ENCODE measurements at regions not wholly inside any gene's neighbourhood (a gene's known extent, or its start where the extent isn't known, plus 50 kb on each side); places are given as distances from the start of the nearest gene placed in this dataset.

DNA sequence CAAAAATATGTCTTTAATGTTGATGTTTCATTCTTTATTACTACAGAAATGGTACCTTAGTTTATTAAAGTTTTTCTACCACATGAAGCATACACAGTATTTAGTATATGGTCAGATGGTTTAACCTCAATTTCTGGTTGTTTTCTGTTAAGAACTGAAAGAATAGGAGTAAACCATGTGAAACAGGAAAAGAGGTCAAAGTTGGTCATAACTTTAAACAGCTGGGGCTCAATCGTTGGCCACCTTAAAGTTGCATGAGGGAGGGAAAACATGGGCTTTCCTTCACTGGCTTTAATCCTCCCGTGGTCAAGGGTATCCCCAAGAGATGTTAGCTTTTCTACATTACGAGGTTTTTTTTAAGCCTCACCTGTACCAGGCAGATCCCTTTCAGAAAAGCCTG lies 483.3 kb upstream of the ADAMTS5 start:
- no peaks in the 10 kb centered on the region for H3K27me3 ChIP-seq
- no peak for DNase-seq (ENCODE audit: low spot score in 2 of 2)
- no peak overlapping the region for H3K27ac ChIP-seq
- no peaks in the 10 kb centered on the region for H3K36me3 ChIP-seq
- H3K4me1 ChIP-seq, result no peaks in the 10 kb centered on the region
- H3K9me3 ChIP-seq, result no peaks in the 10 kb centered on the region
- TF ChIP-seq CTCF (IDR thresholded peaks at IDR 0.05), result no peak
- intact Hi-C loops (cut with DNase I), result no loop called here
- no peak overlapping the region for H3K4me3 ChIP-seq

DNA sequence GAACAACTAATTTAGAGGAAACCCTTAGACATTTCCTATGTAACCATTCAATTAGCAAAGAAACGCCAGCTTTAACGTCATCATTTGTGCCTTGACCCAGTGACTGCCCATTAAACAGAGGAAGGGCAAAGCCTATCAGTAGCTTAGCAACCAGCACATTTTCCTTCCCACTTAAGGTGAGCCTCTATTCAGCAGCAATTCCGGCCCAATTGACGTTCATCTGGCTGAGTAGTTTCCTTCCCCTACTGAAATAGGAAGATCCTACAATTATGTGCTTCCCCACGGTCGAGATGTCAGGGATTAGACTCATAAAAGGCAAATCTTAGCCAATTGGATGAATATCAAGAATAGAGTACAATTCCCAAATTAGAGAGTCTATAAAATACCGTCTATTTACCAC lies 482.1 kb upstream of the ADAMTS5 start:
- Histone ChIP-seq H3K27me3 (no peaks in the 10 kb centered on the region), H3K27ac (no peak overlapping the region), H3K36me3 (no peaks in the 10 kb centered on the region), H3K4me3 (no peak overlapping the region), H3K9me3 (no peaks in the 10 kb centered on the region), H3K4me1 (no peaks in the 10 kb centered on the region)
- intact Hi-C loops (cut with DNase I), result no loop called here
- no peak for DNase-seq (ENCODE audit: low spot score in 2 of 2)
- TF ChIP-seq CTCF (IDR thresholded peaks at IDR 0.05), result no peak

GRCh38 chr21:27447843-27448242 lies 481.0 kb upstream of the ADAMTS5 start:
- no peaks in the 10 kb centered on the region for H3K27me3 ChIP-seq
- intact Hi-C loops (cut with DNase I), result no loop called here
- H3K27ac ChIP-seq, result no peak overlapping the region
- no peak overlapping the region for H3K4me3 ChIP-seq
- H3K4me1 ChIP-seq, result no peaks in the 10 kb centered on the region
- no peak for DNase-seq (ENCODE audit: low spot score in 2 of 2)
- H3K36me3 ChIP-seq, result no peaks in the 10 kb centered on the region
- TF ChIP-seq CTCF (IDR thresholded peaks at IDR 0.05), result no peak
- H3K9me3 ChIP-seq, result no peaks in the 10 kb centered on the region

- Histone ChIP-seq H3K27ac (peak overlapping the region; percentile 74 to 78), H3K27me3 (no peaks in the 10 kb centered on the region), H3K9me3 (no peaks in the 10 kb centered on the region), H3K36me3 (no peaks in the 10 kb centered on the region), H3K4me3 (no peak overlapping the region), H3K4me1 (peaks cover 0 to 18% of the 10 kb centered on the region in 2 donors)
- no peak for TF ChIP-seq CTCF (IDR thresholded peaks at IDR 0.05)
- DNase-seq (ENCODE audit: low spot score in 2 of 2), result no peak
- intact Hi-C loops (cut with DNase I), result loop anchor here (10.0 kb wide), 2 partner anchors 135 to 1315 kb away; no protein-coding TSS in a partner anchor
Observed at GRCh38 chr21:27429710-27430341, 462.9 kb upstream of the ADAMTS5 start.

DNA sequence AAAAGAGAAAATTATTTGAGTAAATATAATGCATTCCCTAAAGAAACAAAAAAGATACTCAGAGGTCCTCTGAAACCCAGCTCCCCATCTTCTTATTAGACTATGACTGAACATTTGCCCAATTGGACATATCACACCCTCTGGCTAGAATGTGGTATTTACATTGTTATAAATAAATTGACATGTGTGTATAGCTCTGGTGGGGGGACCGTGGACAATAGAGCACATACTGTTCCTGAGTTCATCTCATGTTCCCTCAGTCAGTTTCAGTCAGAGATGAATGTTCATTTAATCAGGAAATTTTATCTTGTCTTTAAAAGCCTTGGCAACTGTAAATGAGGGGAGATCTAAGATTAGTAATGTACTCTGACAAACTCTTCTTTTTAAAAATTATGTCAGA lies 459.3 kb upstream of the ADAMTS5 start:
- no peaks in the 10 kb centered on the region for H3K36me3 ChIP-seq
- peak overlapping the region; percentile 6 to 56 for H3K27ac ChIP-seq
- peaks cover 8 to 38% of the 10 kb centered on the region in 2 donors for H3K4me1 ChIP-seq
- TF ChIP-seq CTCF (IDR thresholded peaks at IDR 0.05), result no peak
- no peaks in the 10 kb centered on the region for H3K9me3 ChIP-seq
- no peak overlapping the region for H3K4me3 ChIP-seq
- no peaks in the 10 kb centered on the region for H3K27me3 ChIP-seq
- intact Hi-C loops (cut with DNase I), result loop anchor here (10.0 kb wide), 2 partner anchors 139 to 1319 kb away; no protein-coding TSS in a partner anchor
- no peak for DNase-seq (ENCODE audit: low spot score in 2 of 2)
